ENCODE measurements at regions not wholly inside any gene's neighbourhood (a gene's known extent, or its start where the extent isn't known, plus 50 kb on each side); places are given as distances from the start of the nearest gene placed in this dataset.

DNA sequence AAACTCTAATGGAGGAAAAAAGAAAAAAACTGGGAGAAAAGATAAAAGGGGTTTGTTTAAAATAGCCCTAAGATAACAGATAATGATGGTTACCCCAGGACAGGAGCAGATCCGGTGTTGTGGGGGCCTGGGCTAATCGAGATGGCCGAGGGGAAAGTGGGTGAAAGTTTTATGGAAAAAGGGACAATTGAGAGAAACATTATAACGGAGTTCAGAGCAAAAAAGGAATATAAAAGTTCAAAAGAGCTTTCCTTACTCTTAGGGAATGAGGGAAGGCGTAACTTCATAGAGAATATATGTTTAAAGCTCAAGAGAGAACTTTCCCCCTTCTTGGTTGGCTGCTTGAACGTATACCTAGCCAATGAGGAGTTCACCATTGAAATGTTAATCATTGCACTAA is 131.4 kb downstream of the BAMBI start:
- no peak for DNase-seq (ENCODE audit: low read depth)
- no peak overlapping the region for H3K4me3 ChIP-seq (ENCODE audit: control insufficient read depth, low read depth, low read length)
- TF ChIP-seq, protein P1, sequence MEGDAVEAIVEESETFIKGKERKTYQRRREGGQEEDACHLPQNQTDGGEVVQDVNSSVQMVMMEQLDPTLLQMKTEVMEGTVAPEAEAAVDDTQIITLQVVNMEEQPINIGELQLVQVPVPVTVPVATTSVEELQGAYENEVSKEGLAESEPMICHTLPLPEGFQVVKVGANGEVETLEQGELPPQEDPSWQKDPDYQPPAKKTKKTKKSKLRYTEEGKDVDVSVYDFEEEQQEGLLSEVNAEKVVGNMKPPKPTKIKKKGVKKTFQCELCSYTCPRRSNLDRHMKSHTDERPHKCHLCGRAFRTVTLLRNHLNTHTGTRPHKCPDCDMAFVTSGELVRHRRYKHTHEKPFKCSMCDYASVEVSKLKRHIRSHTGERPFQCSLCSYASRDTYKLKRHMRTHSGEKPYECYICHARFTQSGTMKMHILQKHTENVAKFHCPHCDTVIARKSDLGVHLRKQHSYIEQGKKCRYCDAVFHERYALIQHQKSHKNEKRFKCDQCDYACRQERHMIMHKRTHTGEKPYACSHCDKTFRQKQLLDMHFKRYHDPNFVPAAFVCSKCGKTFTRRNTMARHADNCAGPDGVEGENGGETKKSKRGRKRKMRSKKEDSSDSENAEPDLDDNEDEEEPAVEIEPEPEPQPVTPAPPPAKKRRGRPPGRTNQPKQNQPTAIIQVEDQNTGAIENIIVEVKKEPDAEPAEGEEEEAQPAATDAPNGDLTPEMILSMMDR (conservative IDR thresholded peaks at IDR 0.05; ENCODE audit: control insufficient read depth, insufficient read depth, low read depth, low read length): no peak

DNA sequence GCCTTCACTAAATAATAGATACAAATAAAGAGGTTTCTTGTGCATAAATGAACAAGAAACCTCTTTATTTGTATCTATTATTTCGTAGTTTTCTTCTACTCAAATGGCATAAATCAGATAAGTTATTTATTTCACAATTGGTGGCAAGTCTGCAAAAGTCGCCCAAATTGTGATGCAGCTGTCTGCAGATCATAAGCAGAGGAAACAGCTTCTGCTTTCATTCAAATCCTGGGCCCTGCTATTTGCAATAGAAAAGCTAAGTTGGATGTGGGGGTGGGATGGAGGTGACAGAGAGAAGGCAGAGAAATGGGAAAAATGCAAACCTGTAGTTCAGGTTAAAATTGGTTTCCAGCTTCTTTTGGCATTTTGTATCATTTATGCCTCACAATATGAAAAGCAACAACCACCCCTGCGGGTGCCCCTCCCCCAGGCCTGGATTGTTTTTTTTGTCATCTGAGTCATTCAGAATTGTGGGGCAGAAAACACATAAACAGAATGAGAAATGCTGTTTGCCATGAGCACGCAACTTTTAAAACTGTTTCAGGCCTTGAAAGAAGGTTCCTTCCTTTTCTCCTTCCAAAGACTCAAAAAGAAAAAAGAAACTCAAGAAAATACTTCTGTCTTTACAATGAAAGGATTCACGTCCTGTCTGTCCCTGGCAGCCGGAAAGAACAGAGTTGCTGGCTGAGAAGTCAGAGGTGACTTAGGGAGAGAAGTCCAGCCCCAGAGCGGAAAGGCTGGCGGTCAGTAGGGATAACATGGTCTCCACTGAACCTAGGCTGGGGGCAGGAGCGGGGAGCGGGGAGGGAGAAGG is 132.9 kb downstream of the BAMBI start:
- TF ChIP-seq, protein P1 (conservative IDR thresholded peaks at IDR 0.05; ENCODE audit: control insufficient read depth, insufficient read depth, low read depth, low read length): no peak
- H3K4me3 ChIP-seq (ENCODE audit: control insufficient read depth, low read depth, low read length): no peak overlapping the region
- no peak for DNase-seq (ENCODE audit: low read depth)

DNA sequence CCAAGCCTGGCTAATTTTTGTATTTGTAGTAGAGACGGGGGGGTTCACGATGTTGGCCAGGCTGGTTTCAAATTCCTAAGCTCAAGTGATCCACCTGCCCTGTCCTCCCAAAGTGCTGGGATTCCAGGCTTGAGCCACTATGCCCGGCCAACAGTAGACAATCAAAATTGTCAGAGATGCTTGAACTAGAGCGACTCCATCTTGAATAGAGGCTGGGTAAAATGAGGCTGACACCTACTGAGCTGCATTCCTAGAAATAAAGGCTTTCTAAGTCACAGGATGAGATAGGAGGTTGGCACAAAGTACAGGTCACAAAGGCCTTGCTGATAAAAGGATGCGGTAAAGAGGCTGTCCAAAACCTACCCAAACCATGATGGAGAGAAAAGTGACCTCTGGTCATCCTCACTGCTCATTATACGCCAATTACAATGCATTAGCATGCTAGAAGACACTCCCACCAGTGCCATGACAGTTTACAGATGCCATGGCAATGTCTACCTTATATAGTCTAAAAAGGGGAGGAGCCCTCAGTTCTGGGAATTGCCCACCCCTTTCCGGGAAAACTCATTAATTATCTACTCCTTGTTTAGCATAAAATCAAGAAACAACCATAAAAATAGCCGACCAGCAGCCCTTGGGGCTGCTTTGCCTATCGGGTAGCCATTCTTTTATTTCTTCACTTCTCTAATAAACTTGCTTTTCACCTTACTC is 134.5 kb downstream of the BAMBI start:
- no peak overlapping the region for H3K4me3 ChIP-seq (ENCODE audit: control insufficient read depth, low read depth, low read length)
- no peak for DNase-seq (ENCODE audit: low read depth)
- TF ChIP-seq, protein P1 (conservative IDR thresholded peaks at IDR 0.05; ENCODE audit: control insufficient read depth, insufficient read depth, low read depth, low read length): no peak

DNA sequence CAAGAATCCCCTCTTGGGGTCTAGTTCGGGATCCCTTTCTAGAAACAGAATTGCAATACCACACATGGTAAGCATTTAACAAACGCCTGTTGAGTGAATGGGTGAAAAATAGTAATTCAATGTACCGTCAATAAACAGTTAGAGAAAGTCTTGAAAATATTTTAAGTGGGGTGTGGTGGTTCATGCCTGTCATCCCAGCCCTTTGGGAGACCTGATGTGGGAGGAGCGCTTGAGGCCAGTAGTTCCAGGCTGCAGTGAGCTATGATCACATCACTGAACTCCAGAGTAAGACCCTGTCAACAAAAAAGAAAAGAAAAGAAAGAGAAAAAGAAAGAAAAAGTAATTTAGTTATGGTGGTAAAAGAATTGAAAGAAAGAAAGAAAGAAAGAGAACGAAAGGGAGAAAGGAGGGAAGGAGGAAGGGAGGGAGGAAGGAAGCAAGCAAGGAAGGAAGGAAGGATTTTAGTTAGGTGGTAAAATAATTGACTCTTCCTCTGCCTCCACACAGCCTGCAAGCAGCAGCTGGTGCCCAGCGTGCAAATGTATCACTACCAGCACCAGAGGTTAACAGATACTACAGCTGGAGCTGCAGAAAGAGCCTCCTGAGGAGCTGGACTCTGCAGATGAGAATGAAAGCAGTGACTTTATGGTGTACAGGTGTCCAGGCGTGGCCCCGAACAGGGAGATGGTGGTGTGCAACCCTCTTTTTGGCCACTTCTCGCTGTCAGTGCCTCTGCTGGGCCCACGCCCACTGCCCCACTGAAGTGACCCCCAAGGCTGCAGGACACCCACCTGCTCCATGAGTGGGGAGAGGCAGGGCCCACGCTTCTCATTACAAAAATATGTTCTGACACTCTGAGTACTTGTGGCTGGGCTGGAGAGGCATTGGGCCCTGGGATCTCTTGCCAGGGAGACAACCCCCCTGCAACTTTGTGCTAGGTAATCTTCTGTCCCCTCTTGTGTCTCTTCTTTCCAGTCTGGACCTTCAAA is 135.4 kb downstream of the BAMBI start:
- DNase-seq (ENCODE audit: low read depth): no peak
- TF ChIP-seq, protein P1 (conservative IDR thresholded peaks at IDR 0.05; ENCODE audit: control insufficient read depth, insufficient read depth, low read depth, low read length): no peak
- H3K4me3 ChIP-seq (ENCODE audit: control insufficient read depth, low read depth, low read length): no peak overlapping the region

DNA sequence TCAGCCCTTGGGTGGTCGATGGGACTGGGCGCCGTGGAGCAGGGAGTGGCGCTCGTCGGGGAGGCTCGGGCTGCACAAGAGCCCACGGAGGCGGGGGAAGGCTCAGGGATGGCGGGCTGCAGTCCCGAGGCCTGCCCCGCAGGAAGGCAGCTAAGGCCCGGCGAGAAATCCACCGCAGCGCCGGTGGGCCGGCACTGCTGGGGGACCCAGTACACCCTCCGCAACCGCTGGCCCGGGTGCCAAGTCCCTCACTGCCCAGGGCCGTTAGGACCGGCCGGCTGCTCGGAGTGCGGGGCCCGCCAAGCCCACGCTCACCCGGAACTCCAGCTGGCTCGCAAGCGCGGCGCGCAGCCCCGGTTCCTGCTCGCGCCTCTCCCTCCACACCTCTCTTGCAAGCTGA is 138.4 kb downstream of the BAMBI start:
- H3K4me3 ChIP-seq (ENCODE audit: control insufficient read depth, low read depth, low read length): no peak overlapping the region
- no peak for DNase-seq (ENCODE audit: low read depth)
- TF ChIP-seq, protein P1 (conservative IDR thresholded peaks at IDR 0.05; ENCODE audit: control insufficient read depth, insufficient read depth, low read depth, low read length): no peak

DNA sequence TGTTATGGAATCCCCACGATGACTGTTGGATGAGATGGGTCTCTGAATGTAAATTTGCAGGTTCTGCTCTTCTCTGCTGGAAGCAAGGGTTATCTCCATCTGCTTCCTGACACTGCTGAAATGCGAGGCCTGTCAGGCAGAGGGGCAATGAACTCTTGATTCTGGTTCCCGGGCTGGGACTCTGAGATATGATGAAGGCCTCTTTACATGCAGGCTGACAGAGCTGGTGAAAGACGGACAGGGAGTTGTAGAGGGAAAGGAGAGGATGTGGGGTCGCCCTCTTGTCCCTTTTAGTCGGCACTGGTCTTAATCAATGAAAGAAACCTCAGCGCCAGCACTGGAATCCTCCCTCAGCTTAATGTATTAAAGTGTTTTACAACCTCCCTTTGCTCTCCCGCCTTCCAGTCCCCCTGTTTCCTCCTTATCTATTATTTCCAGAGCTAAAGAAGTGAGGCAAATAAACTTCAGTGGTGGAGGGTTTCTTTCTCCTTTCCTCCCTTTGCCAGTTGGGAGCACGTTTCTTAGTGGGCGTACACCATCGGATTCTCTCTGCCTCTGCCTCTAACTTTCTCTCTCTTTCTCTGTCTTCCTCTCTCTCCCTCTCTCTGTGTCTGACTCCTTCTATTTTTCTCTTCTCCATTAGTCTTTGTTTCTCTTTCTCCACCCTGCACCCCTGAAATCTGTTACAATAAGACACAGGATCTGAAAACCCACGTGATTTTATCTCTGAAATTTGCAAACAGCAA is 145.6 kb downstream of the BAMBI start:
- no peak for DNase-seq (ENCODE audit: low read depth)
- TF ChIP-seq, protein P1 (conservative IDR thresholded peaks at IDR 0.05; ENCODE audit: control insufficient read depth, insufficient read depth, low read depth, low read length): no peak
- no peak overlapping the region for H3K4me3 ChIP-seq (ENCODE audit: control insufficient read depth, low read depth, low read length)

Data from fibroblast of mammary gland (primary cell).